Retinal pigment epithelial cell (primary cell): ENCODE measurements at regions not wholly inside any gene's neighbourhood (a gene's known extent, or its start where the extent isn't known, plus 50 kb on each side); places are given as distances from the start of the nearest gene placed in this dataset.

Experiments
- DNase-seq: peaks from one replicate; pipeline ENCODE4 v3.0.0-alpha.2; 2010; ENCODE audit warnings: low read depth
- H3K4me3 ChIP-seq: 2 replicates; pipeline ENCODE4 v1.5.1; 2011; ENCODE audit warnings: mild to moderate bottlenecking, low read length, control low read depth, moderate library complexity
- TF ChIP-seq, protein P1 (sequence below): conservative IDR thresholded peaks from 2 replicates; pipeline ENCODE4 v1.5.1; 2011; ENCODE audit warnings: low read depth, low read length, control low read depth, inconsistent platforms

DNA sequence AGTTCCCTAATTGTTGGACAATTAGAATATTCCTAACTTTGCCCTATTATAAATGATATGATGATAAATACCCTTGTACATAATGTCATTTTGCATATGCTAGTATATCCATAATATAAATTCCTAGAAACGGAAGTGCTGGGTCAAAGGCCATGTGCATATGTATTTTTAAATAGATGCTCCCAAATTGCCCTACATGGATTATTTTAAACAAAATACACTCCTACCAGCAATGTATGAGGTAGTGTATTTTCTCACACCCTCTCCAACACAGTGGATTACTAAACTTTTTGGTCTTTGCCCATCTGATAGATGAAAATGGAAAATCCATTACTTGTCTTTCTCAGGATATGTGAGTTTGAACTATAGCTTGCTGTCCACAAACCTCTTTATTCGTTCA lies 385.1 kb upstream of the JARID2 start:
- no peak for DNase-seq
- TF ChIP-seq, protein P1, sequence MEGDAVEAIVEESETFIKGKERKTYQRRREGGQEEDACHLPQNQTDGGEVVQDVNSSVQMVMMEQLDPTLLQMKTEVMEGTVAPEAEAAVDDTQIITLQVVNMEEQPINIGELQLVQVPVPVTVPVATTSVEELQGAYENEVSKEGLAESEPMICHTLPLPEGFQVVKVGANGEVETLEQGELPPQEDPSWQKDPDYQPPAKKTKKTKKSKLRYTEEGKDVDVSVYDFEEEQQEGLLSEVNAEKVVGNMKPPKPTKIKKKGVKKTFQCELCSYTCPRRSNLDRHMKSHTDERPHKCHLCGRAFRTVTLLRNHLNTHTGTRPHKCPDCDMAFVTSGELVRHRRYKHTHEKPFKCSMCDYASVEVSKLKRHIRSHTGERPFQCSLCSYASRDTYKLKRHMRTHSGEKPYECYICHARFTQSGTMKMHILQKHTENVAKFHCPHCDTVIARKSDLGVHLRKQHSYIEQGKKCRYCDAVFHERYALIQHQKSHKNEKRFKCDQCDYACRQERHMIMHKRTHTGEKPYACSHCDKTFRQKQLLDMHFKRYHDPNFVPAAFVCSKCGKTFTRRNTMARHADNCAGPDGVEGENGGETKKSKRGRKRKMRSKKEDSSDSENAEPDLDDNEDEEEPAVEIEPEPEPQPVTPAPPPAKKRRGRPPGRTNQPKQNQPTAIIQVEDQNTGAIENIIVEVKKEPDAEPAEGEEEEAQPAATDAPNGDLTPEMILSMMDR = no peak
- H3K4me3 ChIP-seq = no peak overlapping the region

DNA sequence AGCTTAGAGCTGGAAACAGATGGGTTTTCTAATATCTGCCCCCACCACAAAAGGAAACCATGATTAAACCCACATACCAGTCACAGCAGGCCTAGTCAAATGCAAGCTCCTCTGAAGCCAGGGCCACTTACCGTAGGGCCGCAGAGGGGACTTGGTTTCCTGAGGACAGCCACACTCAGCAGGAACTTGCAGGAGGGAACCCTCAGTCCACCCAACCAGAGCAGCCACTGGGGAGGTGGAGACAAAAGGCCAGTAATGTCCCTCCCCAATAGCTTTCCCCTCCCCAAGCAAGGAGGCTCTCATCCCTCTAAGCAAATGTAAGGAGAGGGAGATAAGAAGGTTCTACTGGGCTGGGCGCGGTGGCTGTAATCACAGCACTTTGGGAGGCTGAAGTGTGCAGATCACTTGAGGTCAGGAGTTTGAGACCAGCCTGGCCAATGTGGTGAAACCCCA lies 384.4 kb upstream of the JARID2 start:
- no peak for DNase-seq
- H3K4me3 ChIP-seq = no peak overlapping the region
- TF ChIP-seq, protein P1 = no peak

DNA sequence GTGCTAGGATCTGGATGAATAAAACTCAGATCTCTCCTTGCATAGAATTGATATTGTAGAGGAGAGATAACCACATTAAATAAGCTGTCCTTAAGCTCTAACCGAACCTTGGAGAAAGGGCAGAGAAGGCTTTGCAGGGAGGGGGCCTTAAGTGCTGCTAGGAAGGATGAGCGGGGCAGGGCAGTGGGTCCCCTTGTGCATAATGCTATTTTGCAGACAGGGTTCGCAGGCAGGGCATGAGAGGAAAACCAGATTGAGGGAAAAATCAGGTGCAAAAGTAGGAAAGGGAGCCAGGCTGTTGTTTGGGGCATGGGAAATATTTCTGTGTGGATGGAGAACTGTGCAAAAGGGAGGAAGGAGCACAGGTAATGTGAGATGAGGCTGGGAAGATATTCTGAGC lies 383.0 kb upstream of the JARID2 start:
- no peak for DNase-seq
- no peak overlapping the region for H3K4me3 ChIP-seq
- TF ChIP-seq, protein P1 = no peak

DNA sequence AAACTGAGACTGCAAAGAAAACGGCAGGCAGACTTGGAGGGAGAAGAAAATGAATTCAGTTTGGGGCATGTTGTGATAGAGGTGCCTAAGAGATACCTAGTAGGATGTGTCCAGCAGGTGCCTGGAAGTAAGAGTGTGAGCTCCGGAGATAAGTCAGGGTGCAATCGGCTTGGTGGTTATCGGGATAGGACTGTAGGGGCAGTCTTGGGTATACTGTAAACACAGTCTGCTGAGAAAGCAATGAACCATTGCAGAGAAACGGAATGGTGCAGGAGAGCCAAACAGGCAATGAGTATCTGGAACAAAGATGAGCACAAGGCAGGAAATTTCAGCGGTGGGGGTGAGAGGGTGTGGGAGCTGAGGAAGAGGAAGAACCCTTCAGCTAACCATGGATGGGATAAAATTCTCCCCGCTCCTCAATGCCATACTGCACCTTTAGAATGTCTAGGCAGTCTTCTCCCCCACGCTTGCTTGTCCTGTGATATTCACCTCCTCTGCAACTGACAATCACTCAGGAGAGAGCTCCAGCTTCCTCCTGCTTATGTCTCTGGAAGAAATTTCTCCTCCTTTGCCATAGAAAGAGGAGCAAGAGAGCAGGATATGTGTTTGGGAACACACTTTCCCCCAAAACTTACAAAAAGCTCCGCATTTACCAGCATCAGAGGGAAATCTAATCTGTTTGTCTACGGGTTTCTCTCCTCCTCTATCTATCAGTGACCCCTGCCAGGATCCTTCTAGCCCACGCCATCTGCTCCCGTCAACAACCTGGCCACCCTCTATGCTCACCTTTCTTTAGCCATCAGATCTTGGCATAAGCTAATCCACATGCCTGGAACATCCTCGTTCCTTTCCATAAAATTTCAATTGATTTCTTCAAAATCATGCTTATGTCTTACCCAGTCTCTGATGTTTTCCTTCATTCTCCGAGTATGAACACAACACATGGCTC lies 381.7 kb upstream of the JARID2 start:
- DNase-seq = no peak
- TF ChIP-seq, protein P1 = no peak
- no peak overlapping the region for H3K4me3 ChIP-seq

DNA sequence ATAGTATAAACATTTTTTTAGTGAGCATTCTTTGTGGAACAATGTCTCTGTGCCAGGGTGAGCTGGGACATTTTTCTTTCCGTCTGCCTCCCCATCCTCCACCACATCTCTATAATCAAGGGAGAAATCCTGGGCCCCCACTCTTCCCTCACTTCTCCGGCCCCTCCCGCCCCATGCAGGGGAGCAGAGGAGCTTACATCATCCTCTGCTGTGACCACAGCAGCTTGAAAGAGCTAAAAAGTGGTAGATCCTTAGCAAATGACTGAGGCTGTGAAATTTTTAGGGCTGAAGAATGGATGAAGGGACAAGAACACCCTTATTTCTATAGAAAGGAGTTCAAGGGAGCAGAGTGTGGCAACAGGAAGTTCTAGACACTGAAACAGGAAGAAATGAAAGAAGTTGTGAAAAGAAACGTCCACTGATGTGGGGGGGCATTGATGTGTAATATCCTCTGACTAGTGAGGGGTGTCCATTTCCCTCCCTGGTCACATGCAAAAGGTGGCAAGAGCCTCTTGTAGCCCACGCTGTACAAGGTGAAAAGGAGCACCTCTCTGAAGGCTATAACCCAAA lies 380.3 kb upstream of the JARID2 start:
- no peak for DNase-seq
- TF ChIP-seq, protein P1 = no peak
- H3K4me3 ChIP-seq = no peak overlapping the region

DNA sequence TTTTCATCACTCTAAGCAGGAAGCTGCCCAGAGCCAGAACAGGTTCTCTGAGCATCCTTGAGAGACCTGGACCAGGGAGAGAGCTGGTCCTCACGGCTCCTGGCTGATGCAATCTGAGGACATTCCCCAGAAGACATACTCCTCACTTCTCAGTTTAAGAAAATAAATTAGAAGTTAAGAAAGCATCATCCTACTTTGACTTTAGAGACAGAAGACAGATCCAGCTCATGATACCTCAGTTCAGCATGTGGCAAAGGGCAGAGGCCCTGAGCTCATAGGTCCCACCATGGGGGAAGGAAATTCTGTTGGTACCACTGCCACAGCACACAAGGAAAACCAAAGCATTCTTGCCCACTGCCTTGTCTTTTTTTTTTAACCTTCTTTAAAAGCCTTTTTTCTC lies 378.1 kb upstream of the JARID2 start:
- no peak overlapping the region for H3K4me3 ChIP-seq
- TF ChIP-seq, protein P1 = no peak
- no peak for DNase-seq

DNA sequence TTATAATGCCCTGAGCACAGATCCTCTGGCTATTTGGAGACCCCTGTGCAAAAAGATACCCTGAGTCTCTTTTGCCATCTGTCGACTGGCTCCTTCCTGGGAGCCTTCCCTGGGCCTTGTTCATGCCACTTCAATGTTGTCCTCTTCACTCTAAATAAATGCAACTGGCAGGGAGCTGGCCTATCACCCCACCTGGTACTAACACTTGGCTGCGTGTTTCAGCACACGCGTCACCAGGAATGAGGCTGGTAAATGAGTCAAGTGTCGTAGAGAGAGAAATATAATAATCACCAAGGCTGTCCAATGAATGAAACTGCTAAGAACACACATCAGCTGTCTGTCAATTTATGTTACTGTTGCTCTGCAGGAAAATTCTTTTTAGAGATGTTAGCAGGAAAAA lies 374.6 kb upstream of the JARID2 start:
- no peak for DNase-seq
- H3K4me3 ChIP-seq = no peak overlapping the region
- TF ChIP-seq, protein P1 = no peak
